ENCODE measurements at regions not wholly inside any gene's neighbourhood (a gene's known extent, or its start where the extent isn't known, plus 50 kb on each side); places are given as distances from the start of the nearest gene placed in this dataset.

DNA sequence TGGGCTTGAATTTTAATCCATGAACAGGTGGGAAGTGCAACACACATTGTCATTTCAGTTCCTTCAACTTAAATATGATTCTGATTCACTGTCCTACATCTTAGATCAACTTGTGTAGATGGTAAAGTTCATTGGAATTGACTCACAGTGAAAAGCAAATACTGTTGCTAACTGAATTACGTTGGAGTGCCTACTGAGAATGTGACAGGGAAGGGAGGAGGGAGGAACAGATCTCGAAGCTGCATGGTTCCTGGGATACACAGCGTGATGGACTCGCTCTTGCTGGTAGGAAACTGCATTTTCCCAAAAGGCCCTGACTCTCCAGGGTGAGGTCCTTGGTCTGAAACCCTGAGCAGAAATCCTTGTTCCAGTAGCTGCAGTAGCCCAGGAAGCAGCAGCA is 284.2 kb downstream of the USP46 start:
- Histone ChIP-seq H3K4me2 (ENCODE audit: low read length) (no peak overlapping the region), H3K4me1 (ENCODE audit: insufficient read depth, low read length) (no peaks in the 10 kb centered on the region), H3K9ac (ENCODE audit: low read length) (no peak overlapping the region), H3K79me2 (ENCODE audit: insufficient read depth, low read length) (no peaks in the 10 kb centered on the region), H3K36me3 (ENCODE audit: insufficient read depth, low read length) (no peaks in the 10 kb centered on the region), H3K4me3 (ENCODE audit: insufficient read depth, low read depth, low read length) (no peak overlapping the region), H4K20me1 (ENCODE audit: insufficient read depth, low read length) (no peaks in the 10 kb centered on the region), H2AFZ (ENCODE audit: low read depth, low read length) (no peak overlapping the region), H3K27ac (ENCODE audit: low read depth, low read length) (no peak overlapping the region), H3K27me3 (ENCODE audit: insufficient read depth, low read length) (peaks cover 2% of the 10 kb centered on the region), H3K9me3 (ENCODE audit: insufficient read depth, low read depth, low read length) (no peaks in the 10 kb centered on the region)
- Mint-ChIP-seq H3K27ac (ENCODE audit: unreplicated experiment) (no peak overlapping the region), H3K4me1 (ENCODE audit: low read depth, unreplicated experiment) (peaks cover 3% of the 10 kb centered on the region), H3K9me3 (ENCODE audit: unreplicated experiment) (peaks cover 3% of the 10 kb centered on the region), H3K4me3 (ENCODE audit: unreplicated experiment) (no peak overlapping the region), H3K27me3 (ENCODE audit: low read depth, unreplicated experiment) (peaks cover 9% of the 10 kb centered on the region), H3K36me3 (ENCODE audit: low read depth, unreplicated experiment) (no peaks in the 10 kb centered on the region)
- DNase-seq (ENCODE audit: low read depth) (no peak), FAIRE-seq (no peak)
- no peak for TF ChIP-seq EZH2 (IDR thresholded peaks at IDR 0.05; ENCODE audit: insufficient read depth, low read length)
- TF ChIP-seq, protein P1, sequence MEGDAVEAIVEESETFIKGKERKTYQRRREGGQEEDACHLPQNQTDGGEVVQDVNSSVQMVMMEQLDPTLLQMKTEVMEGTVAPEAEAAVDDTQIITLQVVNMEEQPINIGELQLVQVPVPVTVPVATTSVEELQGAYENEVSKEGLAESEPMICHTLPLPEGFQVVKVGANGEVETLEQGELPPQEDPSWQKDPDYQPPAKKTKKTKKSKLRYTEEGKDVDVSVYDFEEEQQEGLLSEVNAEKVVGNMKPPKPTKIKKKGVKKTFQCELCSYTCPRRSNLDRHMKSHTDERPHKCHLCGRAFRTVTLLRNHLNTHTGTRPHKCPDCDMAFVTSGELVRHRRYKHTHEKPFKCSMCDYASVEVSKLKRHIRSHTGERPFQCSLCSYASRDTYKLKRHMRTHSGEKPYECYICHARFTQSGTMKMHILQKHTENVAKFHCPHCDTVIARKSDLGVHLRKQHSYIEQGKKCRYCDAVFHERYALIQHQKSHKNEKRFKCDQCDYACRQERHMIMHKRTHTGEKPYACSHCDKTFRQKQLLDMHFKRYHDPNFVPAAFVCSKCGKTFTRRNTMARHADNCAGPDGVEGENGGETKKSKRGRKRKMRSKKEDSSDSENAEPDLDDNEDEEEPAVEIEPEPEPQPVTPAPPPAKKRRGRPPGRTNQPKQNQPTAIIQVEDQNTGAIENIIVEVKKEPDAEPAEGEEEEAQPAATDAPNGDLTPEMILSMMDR (IDR thresholded peaks at IDR 0.05; ENCODE audit: insufficient read depth, low read depth, low read length): no peak

DNA sequence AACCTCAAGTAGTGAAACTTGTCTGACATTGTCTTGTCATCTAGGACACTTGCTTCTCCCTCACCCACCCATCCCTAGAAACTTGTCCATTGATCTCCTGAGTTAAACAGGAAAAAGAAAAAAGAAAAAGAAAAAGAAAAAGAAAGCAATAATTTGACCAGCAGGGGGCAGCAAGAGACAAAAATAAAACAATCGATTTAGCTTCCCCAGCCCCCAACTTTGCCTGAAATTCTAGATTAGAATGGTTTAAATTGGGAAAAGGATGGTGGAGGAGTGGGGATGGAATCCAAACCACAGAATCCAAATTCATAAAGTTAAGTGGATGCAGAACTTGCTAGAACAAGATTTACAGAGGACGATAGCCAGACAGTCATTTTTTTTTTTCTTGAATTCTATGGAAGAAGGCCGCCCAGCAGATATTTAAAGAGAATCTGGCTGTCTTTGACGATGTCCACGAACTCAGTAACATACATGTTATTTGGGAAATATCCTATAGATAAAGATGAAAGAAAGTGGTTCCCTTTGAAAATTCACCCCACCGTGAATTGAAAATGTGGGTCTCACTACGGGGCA is 282.9 kb downstream of the USP46 start:
- H3K27ac Mint-ChIP-seq (ENCODE audit: unreplicated experiment): peak overlapping the region; percentile 3
- FAIRE-seq (no peak), DNase-seq (ENCODE audit: low read depth) (peak; percentile 13)
- no peak overlapping the region for H3K9ac ChIP-seq (ENCODE audit: low read length)
- no peaks in the 10 kb centered on the region for H3K36me3 Mint-ChIP-seq (ENCODE audit: low read depth, unreplicated experiment)
- no peak overlapping the region for H3K4me3 ChIP-seq (ENCODE audit: insufficient read depth, low read depth, low read length)
- peaks cover 3% of the 10 kb centered on the region for H3K9me3 Mint-ChIP-seq (ENCODE audit: unreplicated experiment)
- peaks cover 12% of the 10 kb centered on the region for H3K27me3 Mint-ChIP-seq (ENCODE audit: low read depth, unreplicated experiment)
- H3K27me3 ChIP-seq (ENCODE audit: insufficient read depth, low read length): peaks cover 2% of the 10 kb centered on the region
- H3K4me1 Mint-ChIP-seq (ENCODE audit: low read depth, unreplicated experiment): peaks cover 3% of the 10 kb centered on the region
- H3K9me3 ChIP-seq (ENCODE audit: insufficient read depth, low read depth, low read length): no peaks in the 10 kb centered on the region
- no peaks in the 10 kb centered on the region for H3K36me3 ChIP-seq (ENCODE audit: insufficient read depth, low read length)
- H2AFZ ChIP-seq (ENCODE audit: low read depth, low read length): no peak overlapping the region
- H3K4me3 Mint-ChIP-seq (ENCODE audit: unreplicated experiment): peak overlapping the region; percentile 68
- H3K79me2 ChIP-seq (ENCODE audit: insufficient read depth, low read length): no peaks in the 10 kb centered on the region
- H3K27ac ChIP-seq (ENCODE audit: low read depth, low read length): no peak overlapping the region
- no peaks in the 10 kb centered on the region for H3K4me1 ChIP-seq (ENCODE audit: insufficient read depth, low read length)
- TF ChIP-seq, protein P1 (IDR thresholded peaks at IDR 0.05; ENCODE audit: insufficient read depth, low read depth, low read length): peak; percentile 62
- no peak for TF ChIP-seq EZH2 (IDR thresholded peaks at IDR 0.05; ENCODE audit: insufficient read depth, low read length)
- no peak overlapping the region for H3K4me2 ChIP-seq (ENCODE audit: low read length)
- no peaks in the 10 kb centered on the region for H4K20me1 ChIP-seq (ENCODE audit: insufficient read depth, low read length)

- no peak overlapping the region for H3K4me2 ChIP-seq (ENCODE audit: low read length)
- H3K4me1 Mint-ChIP-seq (ENCODE audit: low read depth, unreplicated experiment): peaks cover 3% of the 10 kb centered on the region
- no peak overlapping the region for H3K4me3 ChIP-seq (ENCODE audit: insufficient read depth, low read depth, low read length)
- no peak for TF ChIP-seq EZH2 (IDR thresholded peaks at IDR 0.05; ENCODE audit: insufficient read depth, low read length)
- TF ChIP-seq, protein P1 (IDR thresholded peaks at IDR 0.05; ENCODE audit: insufficient read depth, low read depth, low read length): no peak
- H3K9me3 Mint-ChIP-seq (ENCODE audit: unreplicated experiment): peaks cover 3% of the 10 kb centered on the region
- FAIRE-seq (no peak), DNase-seq (ENCODE audit: low read depth) (no peak)
- H3K9ac ChIP-seq (ENCODE audit: low read length): no peak overlapping the region
- H3K27ac ChIP-seq (ENCODE audit: low read depth, low read length): no peak overlapping the region
- no peaks in the 10 kb centered on the region for H3K9me3 ChIP-seq (ENCODE audit: insufficient read depth, low read depth, low read length)
- no peaks in the 10 kb centered on the region for H4K20me1 ChIP-seq (ENCODE audit: insufficient read depth, low read length)
- peaks cover 2% of the 10 kb centered on the region for H3K27me3 ChIP-seq (ENCODE audit: insufficient read depth, low read length)
- no peak overlapping the region for H3K4me3 Mint-ChIP-seq (ENCODE audit: unreplicated experiment)
- peaks cover 12% of the 10 kb centered on the region for H3K27me3 Mint-ChIP-seq (ENCODE audit: low read depth, unreplicated experiment)
- H2AFZ ChIP-seq (ENCODE audit: low read depth, low read length): no peak overlapping the region
- H3K36me3 ChIP-seq (ENCODE audit: insufficient read depth, low read length): no peaks in the 10 kb centered on the region
- no peaks in the 10 kb centered on the region for H3K79me2 ChIP-seq (ENCODE audit: insufficient read depth, low read length)
- no peaks in the 10 kb centered on the region for H3K4me1 ChIP-seq (ENCODE audit: insufficient read depth, low read length)
- H3K36me3 Mint-ChIP-seq (ENCODE audit: low read depth, unreplicated experiment): no peaks in the 10 kb centered on the region
- no peak overlapping the region for H3K27ac Mint-ChIP-seq (ENCODE audit: unreplicated experiment)
Observed at GRCh38 chr4:52377563-52377962, 281.5 kb downstream of the USP46 start.
